GM10248 (cell line): ENCODE measurements at regions not wholly inside any gene's neighbourhood (a gene's known extent, or its start where the extent isn't known, plus 50 kb on each side); places are given as distances from the start of the nearest gene placed in this dataset.
"Not testable (repeated sequence)": the region's sequence is repeated elsewhere in the genome, so short reads cannot be mapped to it uniquely, and the experiment has no call there.

Source experiments
- CTCF ChIA-PET: fragments of 300-600 bp; sonication (Branson Sonifier 250); formaldehyde crosslinking; extraction: SDS; loops from one replicate; lab custom pipeline; 2021; ENCODE audit warnings: antibody characterized with exemption; lab: Yijun Ruan, JAX
- POLR2A ChIA-PET: fragments of 350-650 bp; sonication (Branson Sonifier 250); formaldehyde crosslinking; extraction: SDS; loops from one replicate; lab custom pipeline; 2020; ENCODE audit warnings: antibody characterized with exemption; lab: Yijun Ruan, JAX
- DNase-seq: peaks from one replicate; pipeline ENCODE4 v3.0.0; 2012; ENCODE audit errors: extremely low spot score
- CTCF ChIP-seq: IDR thresholded peaks from 2 replicates; pipeline ENCODE4 v1.5.1; 2012; ENCODE audit warnings: mild to moderate bottlenecking, low read depth; ENCODE audit errors: extremely low read depth, missing control alignments, control extremely low read depth

DNA sequence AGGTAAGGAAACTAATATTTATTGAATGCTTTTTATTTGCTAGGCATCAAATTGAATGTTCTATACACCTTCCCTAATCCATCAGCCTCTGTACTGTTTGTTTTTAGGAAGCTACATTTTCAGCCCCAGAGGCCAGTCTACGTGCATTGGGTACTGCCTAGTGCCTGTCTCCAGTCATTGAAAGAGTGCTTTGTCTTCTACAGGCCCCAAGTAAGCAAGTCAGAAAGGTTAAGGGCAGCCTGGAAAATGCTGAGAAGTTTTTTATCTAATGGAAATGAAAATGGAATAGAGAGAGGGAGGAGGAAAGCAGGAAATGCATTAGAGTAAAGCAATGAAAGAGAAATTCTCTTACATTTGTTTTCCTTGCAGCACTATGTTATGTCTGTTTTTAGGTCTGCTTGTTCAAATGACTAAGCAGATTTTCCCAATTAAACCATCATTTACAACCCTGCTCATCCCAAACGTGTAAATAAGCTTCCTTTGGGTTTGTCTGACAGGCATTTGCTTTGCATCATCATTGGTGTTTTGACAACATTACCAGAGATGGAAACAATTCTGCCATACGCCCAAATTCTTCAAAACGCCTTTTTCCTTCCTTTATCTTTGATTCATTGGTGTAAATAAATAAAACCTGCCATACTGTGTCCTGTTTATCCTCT is 116.0 kb upstream of the GOT2 start:
- TF ChIP-seq CTCF: no peak
- CTCF ChIA-PET: interaction anchor here (1.2 to 2.7 kb wide), 3 partner anchors 7 to 36 kb away, joined by 3 to 9 read pairs (median 4); no protein-coding TSS in a partner anchor
- POLR2A ChIA-PET: no interaction called here
- DNase-seq: no peak

GRCh38 chr16:58848662-58849002 is 114.5 kb upstream of the GOT2 start:
- ChIA-PET CTCF (no interaction called here), POLR2A (no interaction called here)
- TF ChIP-seq CTCF: no peak
- no peak for DNase-seq

DNA sequence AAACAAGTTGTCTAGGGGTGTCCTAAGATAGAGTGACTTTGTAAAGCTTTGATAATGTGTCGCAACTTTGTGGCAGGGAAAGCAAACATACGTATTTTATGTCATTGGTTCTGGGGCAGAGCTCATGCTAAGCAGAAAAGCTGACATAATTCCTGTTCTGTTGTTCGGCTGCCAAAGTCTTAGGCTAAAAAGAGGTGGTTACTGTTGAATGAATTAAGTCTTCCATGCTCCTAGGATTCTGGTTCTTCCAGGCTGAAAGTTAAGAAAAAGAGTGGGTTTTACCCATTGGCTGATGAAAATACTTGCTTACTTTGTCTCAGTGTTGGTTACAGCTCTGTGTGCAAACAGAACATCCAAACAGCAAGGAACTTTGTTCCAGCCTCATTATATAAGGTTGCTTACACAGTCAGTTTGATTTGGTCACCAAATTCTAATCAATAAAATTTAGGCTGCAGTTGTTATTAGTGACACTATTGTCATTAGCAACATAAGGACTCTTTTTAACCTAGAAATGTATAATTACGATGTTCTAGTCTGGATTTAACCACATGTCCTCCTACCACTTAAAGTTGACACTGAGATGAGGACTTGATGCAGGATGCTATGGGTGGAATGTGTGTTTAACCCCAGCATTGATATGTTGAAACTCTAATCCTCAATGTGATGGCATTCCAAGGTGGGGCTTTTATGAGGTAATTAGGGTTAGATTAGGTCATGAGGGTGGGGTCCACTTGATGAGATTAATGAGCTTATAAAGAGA is 114.0 kb upstream of the GOT2 start:
- no peak for TF ChIP-seq CTCF
- ChIA-PET POLR2A (no interaction called here), CTCF (interaction anchor here (1.0 to 1.3 kb wide), 2 partner anchors 8 to 14 kb away, joined by 3 read pairs; no protein-coding TSS in a partner anchor)
- no peak for DNase-seq

DNA sequence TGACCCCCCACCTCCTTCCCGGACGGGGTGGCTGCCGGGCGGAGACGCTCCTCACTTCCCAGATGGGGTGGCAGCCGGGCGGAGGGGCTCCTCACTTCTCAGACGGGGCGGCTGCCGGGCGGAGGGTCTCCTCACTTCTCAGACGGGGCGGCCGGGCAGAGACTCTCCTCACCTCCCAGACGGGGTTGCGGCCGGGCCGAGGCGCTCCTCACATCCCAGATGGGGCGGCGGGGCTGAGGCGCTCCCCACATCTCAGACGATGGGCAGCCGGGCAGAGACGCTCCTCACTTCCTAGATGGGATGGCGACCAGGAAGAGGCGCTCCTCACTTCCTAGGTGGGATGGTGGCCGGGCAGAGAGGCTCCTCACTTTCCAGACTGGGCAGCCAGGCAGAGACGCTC is 112.1 kb upstream of the GOT2 start:
- DNase-seq, POLR2A ChIA-PET, CTCF ChIA-PET: not testable (repeated sequence)

DNA sequence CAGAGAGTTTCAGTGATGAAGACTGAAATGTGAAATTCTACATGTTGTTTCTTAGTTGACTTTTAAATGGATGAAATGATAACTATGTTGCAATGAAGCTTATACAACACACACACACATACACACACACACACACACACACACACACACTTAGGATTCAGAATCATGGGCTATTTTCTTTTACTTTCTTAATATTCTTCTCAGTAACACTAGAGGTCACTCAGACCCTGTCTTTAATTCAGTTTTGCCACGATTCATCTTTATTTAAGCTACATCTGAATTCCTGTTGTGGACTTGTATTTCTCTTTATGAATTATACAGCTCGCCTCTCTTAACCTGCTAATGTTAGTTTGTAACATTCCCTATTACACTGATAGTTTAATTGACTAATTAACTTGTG is 109.6 kb upstream of the GOT2 start:
- CTCF ChIA-PET: interaction anchor here (1.3 to 2.8 kb wide), 5 partner anchors 8 to 203 kb away, joined by 3 to 10 read pairs (median 9); no protein-coding TSS in a partner anchor
- TF ChIP-seq CTCF: peak; percentile 40
- POLR2A ChIA-PET: no interaction called here
- DNase-seq: peak; percentile 23

GRCh38 chr16:58842746-58843145 is 108.6 kb upstream of the GOT2 start:
- DNase-seq: no peak
- ChIA-PET POLR2A (no interaction called here), CTCF (interaction anchor here (1.3 to 2.8 kb wide), 5 partner anchors 9 to 204 kb away, joined by 3 to 10 read pairs (median 9); no protein-coding TSS in a partner anchor)
- no peak for TF ChIP-seq CTCF

GRCh38 chr16:58842156-58842555 is 108.0 kb upstream of the GOT2 start:
- DNase-seq: no peak
- POLR2A ChIA-PET: no interaction called here
- TF ChIP-seq CTCF: no peak
- CTCF ChIA-PET: interaction anchor here (2.8 kb wide), 1 partner anchor 10 kb away, joined by 9 read pairs; no protein-coding TSS in a partner anchor
